ENCODE measurements at regions not wholly inside any gene's neighbourhood (a gene's known extent, or its start where the extent isn't known, plus 50 kb on each side); places are given as distances from the start of the nearest gene placed in this dataset.

- H3K4me3 Mint-ChIP-seq, result no peak overlapping the region
- no peaks in the 10 kb centered on the region for H3K4me1 Mint-ChIP-seq (ENCODE audit: low read depth in 2 of 2)
- DNase-seq (no peak), ATAC-seq (replicated peaks) (no peak)
- no peaks in the 10 kb centered on the region for H3K36me3 Mint-ChIP-seq (ENCODE audit: insufficient read depth)
- peaks cover 8 to 18% of the 10 kb centered on the region in 2 donors for H3K9me3 Mint-ChIP-seq
- H3K27ac Mint-ChIP-seq, result no peak overlapping the region
- H3K27me3 Mint-ChIP-seq, result no peaks in the 10 kb centered on the region
Measured at GRCh38 chr4:180465364-180465763, 1777.8 kb upstream of the TENM3 start.

- Mint-ChIP-seq H3K9me3 (peaks cover 2 to 10% of the 10 kb centered on the region in 2 donors), H3K4me3 (no peak overlapping the region), H3K27ac (no peak overlapping the region), H3K36me3 (ENCODE audit: insufficient read depth) (no peaks in the 10 kb centered on the region), H3K27me3 (no peaks in the 10 kb centered on the region), H3K4me1 (ENCODE audit: low read depth in 2 of 2) (no peaks in the 10 kb centered on the region)
- no peak for ATAC-seq (replicated peaks)
- no peak for DNase-seq
Measured at GRCh38 chr4:180483036-180483435, 1760.2 kb upstream of the TENM3 start.

- Mint-ChIP-seq H3K4me1 (ENCODE audit: low read depth in 2 of 2) (no peaks in the 10 kb centered on the region), H3K27me3 (no peaks in the 10 kb centered on the region), H3K4me3 (no peak overlapping the region), H3K27ac (no peak overlapping the region), H3K9me3 (peaks cover 4 to 8% of the 10 kb centered on the region in 2 donors), H3K36me3 (ENCODE audit: insufficient read depth) (no peaks in the 10 kb centered on the region)
- ATAC-seq (replicated peaks), result no peak
- no peak for DNase-seq
Measured at GRCh38 chr4:180485407-180485806, 1757.8 kb upstream of the TENM3 start.

- H3K27ac Mint-ChIP-seq, result no peak overlapping the region
- H3K36me3 Mint-ChIP-seq (ENCODE audit: insufficient read depth), result no peaks in the 10 kb centered on the region
- no peaks in the 10 kb centered on the region for H3K27me3 Mint-ChIP-seq
- no peak for ATAC-seq (replicated peaks)
- H3K9me3 Mint-ChIP-seq, result peaks cover 0 to 3% of the 10 kb centered on the region in 2 donors
- no peaks in the 10 kb centered on the region for H3K4me1 Mint-ChIP-seq (ENCODE audit: low read depth in 2 of 2)
- DNase-seq, result no peak
- no peak overlapping the region for H3K4me3 Mint-ChIP-seq
Measured at GRCh38 chr4:180486342-180486741, 1756.9 kb upstream of the TENM3 start.

- peaks cover 3 to 13% of the 10 kb centered on the region in 2 donors for H3K9me3 Mint-ChIP-seq
- H3K36me3 Mint-ChIP-seq (ENCODE audit: insufficient read depth), result no peaks in the 10 kb centered on the region
- no peak for DNase-seq
- no peaks in the 10 kb centered on the region for H3K27me3 Mint-ChIP-seq
- ATAC-seq (replicated peaks), result no peak
- H3K4me3 Mint-ChIP-seq, result no peak overlapping the region
- no peaks in the 10 kb centered on the region for H3K4me1 Mint-ChIP-seq (ENCODE audit: low read depth in 2 of 2)
- H3K27ac Mint-ChIP-seq, result no peak overlapping the region
Measured at GRCh38 chr4:180489787-180490186, 1753.4 kb upstream of the TENM3 start.

GRCh38 chr4:180491210-180491609 is 1752.0 kb upstream of the TENM3 start:
- Mint-ChIP-seq H3K27ac (no peak overlapping the region), H3K4me3 (no peak overlapping the region), H3K4me1 (ENCODE audit: low read depth in 2 of 2) (no peaks in the 10 kb centered on the region), H3K9me3 (peaks cover 3 to 13% of the 10 kb centered on the region in 2 donors), H3K27me3 (no peaks in the 10 kb centered on the region), H3K36me3 (ENCODE audit: insufficient read depth) (no peaks in the 10 kb centered on the region)
- ATAC-seq (replicated peaks), result no peak
- DNase-seq, result no peak

GRCh38 chr4:180493299-180493698 is 1749.9 kb upstream of the TENM3 start:
- H3K27ac Mint-ChIP-seq, result no peak overlapping the region
- ATAC-seq (replicated peaks), result no peak
- no peak for DNase-seq
- H3K36me3 Mint-ChIP-seq (ENCODE audit: insufficient read depth), result no peaks in the 10 kb centered on the region
- no peak overlapping the region for H3K4me3 Mint-ChIP-seq
- no peaks in the 10 kb centered on the region for H3K27me3 Mint-ChIP-seq
- H3K4me1 Mint-ChIP-seq (ENCODE audit: low read depth in 2 of 2), result no peaks in the 10 kb centered on the region
- peaks cover 9 to 24% of the 10 kb centered on the region in 2 donors for H3K9me3 Mint-ChIP-seq

- ATAC-seq (replicated peaks) (no peak), DNase-seq (no peak)
- H3K4me3 Mint-ChIP-seq, result no peak overlapping the region
- peaks cover 13 to 21% of the 10 kb centered on the region in 2 donors for H3K9me3 Mint-ChIP-seq
- no peaks in the 10 kb centered on the region for H3K4me1 Mint-ChIP-seq (ENCODE audit: low read depth in 2 of 2)
- H3K27ac Mint-ChIP-seq, result no peak overlapping the region
- H3K27me3 Mint-ChIP-seq, result no peaks in the 10 kb centered on the region
- no peaks in the 10 kb centered on the region for H3K36me3 Mint-ChIP-seq (ENCODE audit: insufficient read depth)
Measured at GRCh38 chr4:180500154-180500553, 1743.0 kb upstream of the TENM3 start.

GRCh38 chr4:180512801-180513475 is 1730.3 kb upstream of the TENM3 start:
- Mint-ChIP-seq H3K27ac (no peak overlapping the region), H3K27me3 (no peaks in the 10 kb centered on the region), H3K4me1 (ENCODE audit: low read depth in 2 of 2) (no peaks in the 10 kb centered on the region), H3K9me3 (peaks cover 4 to 13% of the 10 kb centered on the region in 2 donors), H3K4me3 (no peak overlapping the region), H3K36me3 (ENCODE audit: insufficient read depth) (no peaks in the 10 kb centered on the region)
- ATAC-seq (replicated peaks) (no peak), DNase-seq (no peak)

GRCh38 chr4:180518906-180519305 is 1724.3 kb upstream of the TENM3 start:
- ATAC-seq (replicated peaks) (no peak), DNase-seq (no peak)
- Mint-ChIP-seq H3K36me3 (ENCODE audit: insufficient read depth) (no peaks in the 10 kb centered on the region), H3K4me1 (ENCODE audit: low read depth in 2 of 2) (no peaks in the 10 kb centered on the region), H3K27me3 (no peaks in the 10 kb centered on the region), H3K4me3 (no peak overlapping the region), H3K27ac (no peak overlapping the region), H3K9me3 (peaks cover 6 to 13% of the 10 kb centered on the region in 2 donors)

GRCh38 chr4:180521181-180521580 is 1722.0 kb upstream of the TENM3 start:
- ATAC-seq (replicated peaks) (no peak), DNase-seq (no peak)
- Mint-ChIP-seq H3K27me3 (no peaks in the 10 kb centered on the region), H3K4me3 (no peak overlapping the region), H3K9me3 (peaks cover 3 to 10% of the 10 kb centered on the region in 2 donors), H3K36me3 (ENCODE audit: insufficient read depth) (no peaks in the 10 kb centered on the region), H3K27ac (no peak overlapping the region), H3K4me1 (ENCODE audit: low read depth in 2 of 2) (no peaks in the 10 kb centered on the region)

- Mint-ChIP-seq H3K9me3 (peaks cover 5 to 8% of the 10 kb centered on the region in 2 donors), H3K4me3 (no peak overlapping the region), H3K36me3 (ENCODE audit: insufficient read depth) (no peaks in the 10 kb centered on the region), H3K27ac (no peak overlapping the region), H3K27me3 (no peaks in the 10 kb centered on the region), H3K4me1 (ENCODE audit: low read depth in 2 of 2) (no peaks in the 10 kb centered on the region)
- DNase-seq, result no peak
- no peak for ATAC-seq (replicated peaks)
Measured at GRCh38 chr4:180525523-180526077, 1717.6 kb upstream of the TENM3 start.

GRCh38 chr4:180528003-180528402 is 1715.2 kb upstream of the TENM3 start:
- Mint-ChIP-seq H3K9me3 (peaks cover 8 to 23% of the 10 kb centered on the region in 2 donors), H3K36me3 (ENCODE audit: insufficient read depth) (no peaks in the 10 kb centered on the region), H3K27me3 (no peaks in the 10 kb centered on the region), H3K27ac (no peak overlapping the region), H3K4me3 (no peak overlapping the region), H3K4me1 (ENCODE audit: low read depth in 2 of 2) (no peaks in the 10 kb centered on the region)
- DNase-seq, result no peak
- no peak for ATAC-seq (replicated peaks)

GRCh38 chr4:180530787-180531186 is 1712.4 kb upstream of the TENM3 start:
- Mint-ChIP-seq H3K27ac (no peak overlapping the region), H3K4me1 (ENCODE audit: low read depth in 2 of 2) (no peaks in the 10 kb centered on the region), H3K4me3 (no peak overlapping the region), H3K27me3 (no peaks in the 10 kb centered on the region), H3K9me3 (peaks cover 11 to 24% of the 10 kb centered on the region in 2 donors), H3K36me3 (ENCODE audit: insufficient read depth) (no peaks in the 10 kb centered on the region)
- DNase-seq (no peak), ATAC-seq (replicated peaks) (no peak)

Measured in effector memory CD8-positive, alpha-beta T cell (primary cell).